ENCODE measurements at regions not wholly inside any gene's neighbourhood (a gene's known extent, or its start where the extent isn't known, plus 50 kb on each side); places are given as distances from the start of the nearest gene placed in this dataset.

GRCh38 chr9:18202924-18203323 is 271.0 kb upstream of the ADAMTSL1 start:
- TF ChIP-seq CTCF (conservative IDR thresholded peaks at IDR 0.05; ENCODE audit: low read depth, low read length) (no peak), CEBPB (IDR thresholded peaks at IDR 0.05; ENCODE audit: low read depth, low read length) (no peak), POLR2A (IDR thresholded peaks at IDR 0.05; ENCODE audit: low read depth, low read length) (no peak), RAD21 (IDR thresholded peaks at IDR 0.05; ENCODE audit: low read length) (no peak), RFX5 (IDR thresholded peaks at IDR 0.05; ENCODE audit: low read depth, low read length) (no peak), BHLHE40 (IDR thresholded peaks at IDR 0.05; ENCODE audit: low read depth, low read length) (no peak), CHD1 (IDR thresholded peaks at IDR 0.05; ENCODE audit: low read depth, low read length) (no peak)
- TF ChIP-seq, protein P1, sequence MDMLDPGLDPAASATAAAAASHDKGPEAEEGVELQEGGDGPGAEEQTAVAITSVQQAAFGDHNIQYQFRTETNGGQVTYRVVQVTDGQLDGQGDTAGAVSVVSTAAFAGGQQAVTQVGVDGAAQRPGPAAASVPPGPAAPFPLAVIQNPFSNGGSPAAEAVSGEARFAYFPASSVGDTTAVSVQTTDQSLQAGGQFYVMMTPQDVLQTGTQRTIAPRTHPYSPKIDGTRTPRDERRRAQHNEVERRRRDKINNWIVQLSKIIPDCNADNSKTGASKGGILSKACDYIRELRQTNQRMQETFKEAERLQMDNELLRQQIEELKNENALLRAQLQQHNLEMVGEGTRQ (IDR thresholded peaks at IDR 0.05; ENCODE audit: low read depth, low read length): no peak
